Ovary (tissue), 7 donors: ENCODE measurements at regions not wholly inside any gene's neighbourhood (a gene's known extent, or its start where the extent isn't known, plus 50 kb on each side); places are given as distances from the start of the nearest gene placed in this dataset.

Experiments used
- DNase-seq, 5 donors: peaks; one replicate each; pipeline ENCODE4 v3.0.0-alpha.2; 2019 to 2020
- H3K27ac ChIP-seq, 2 donors: fragments of 200-600 bp; one replicate each; pipeline versions ENCODE4 v1.5.1 to v1.8.0; 2019 to 2022
- H3K27me3 ChIP-seq: fragments of 200-600 bp; one replicate; pipeline ENCODE4 v1.8.0; 2022
- H3K36me3 ChIP-seq: fragments of 200-600 bp; sonication (generic); one replicate; pipeline ENCODE4 v1.5.1; 2019
- H3K4me1 ChIP-seq: one replicate; pipeline ENCODE4 v1.8.1; 2013; ENCODE audit warnings: mild to moderate bottlenecking, moderate library complexity; ENCODE audit not compliant: insufficient read depth
- H3K4me3 ChIP-seq: fragments of 200-600 bp; sonication (generic); one replicate; pipeline ENCODE4 v1.5.1; 2017
- H3K9me3 ChIP-seq, 2 donors: fragments of 200-600 bp in 1 of 2; sonication (generic) in 1 of 2; one replicate each; pipeline versions ENCODE4 v1.5.1 to v1.8.1; 2013 to 2019; ENCODE audit warnings: mild to moderate bottlenecking in 1 of 2, moderate library complexity in 1 of 2
- EP300 ChIP-seq: sonication (generic); formaldehyde crosslinking; IDR thresholded peaks from one replicate; pipeline ENCODE4 v1.6.1; 2017; ENCODE audit warnings: antibody characterized with exemption
- POLR2A ChIP-seq: fragments of 450-650 bp; IDR thresholded peaks from one replicate; pipeline ENCODE4 v1.6.1; 2017; ENCODE audit warnings: antibody characterized with exemption, mild to moderate bottlenecking, moderate library complexity
- WGBS, 3 donors: extraction: QIAGEN DNeasy Blood & Tissue Kit in 1 of 3; methylation state at CpG; one replicate each; pipeline versions ENCODE4 v1.1.5 to v1.1.7; 2013 to 2017; 5-methylcytosine and 5-hydroxymethylcytosine counted together
- intact Hi-C, 4 donors: fragments of 100-400 bp; cut with DNase I; formaldehyde crosslinking; loops; one replicate each; pipeline versions ENCODE4 v1.11.0 to v1.15.1; 2022 to 2023
- TF ChIP-seq, protein P1 (sequence below), 3 donors: fragments of 450-650 bp in 2 of 3; fragments of 200-600 bp in 1 of 3; IDR thresholded peaks; one replicate each; pipeline versions ENCODE4 v1.5.1 to v1.8.0; 2016 to 2022; ENCODE audit warnings: antibody characterized with exemption in 3 of 3, mild to moderate bottlenecking in 1 of 3
- donor health status: DM: no; HTN: no; CAD: no; lungs with moderate emphysema.
- donor health status: DM: no; HTN: no; CAD: no.
- donor health status: Bipolar disorder and iron deficiency.
- donor health status: DM: no; HTN: no; CAD: no.
- donor health status: DM: yes; HTN: yes; CAD: no.

- Histone ChIP-seq H3K27ac (no peak overlapping the region), H3K9me3 (no peaks in the 10 kb centered on the region), H3K27me3 (peaks cover 2% of the 10 kb centered on the region), H3K4me1 (no peaks in the 10 kb centered on the region), H3K4me3 (no peak overlapping the region), H3K36me3 (no peaks in the 10 kb centered on the region)
- intact Hi-C loops = no loop called here
- DNase-seq = no peak
- WGBS, 3 donors = 60 to 68% (median 68%) methylated on average over 2 of the region's 2 CpGs
- TF ChIP-seq EP300 = no peak
- TF ChIP-seq POLR2A = no peak
- TF ChIP-seq, protein P1, sequence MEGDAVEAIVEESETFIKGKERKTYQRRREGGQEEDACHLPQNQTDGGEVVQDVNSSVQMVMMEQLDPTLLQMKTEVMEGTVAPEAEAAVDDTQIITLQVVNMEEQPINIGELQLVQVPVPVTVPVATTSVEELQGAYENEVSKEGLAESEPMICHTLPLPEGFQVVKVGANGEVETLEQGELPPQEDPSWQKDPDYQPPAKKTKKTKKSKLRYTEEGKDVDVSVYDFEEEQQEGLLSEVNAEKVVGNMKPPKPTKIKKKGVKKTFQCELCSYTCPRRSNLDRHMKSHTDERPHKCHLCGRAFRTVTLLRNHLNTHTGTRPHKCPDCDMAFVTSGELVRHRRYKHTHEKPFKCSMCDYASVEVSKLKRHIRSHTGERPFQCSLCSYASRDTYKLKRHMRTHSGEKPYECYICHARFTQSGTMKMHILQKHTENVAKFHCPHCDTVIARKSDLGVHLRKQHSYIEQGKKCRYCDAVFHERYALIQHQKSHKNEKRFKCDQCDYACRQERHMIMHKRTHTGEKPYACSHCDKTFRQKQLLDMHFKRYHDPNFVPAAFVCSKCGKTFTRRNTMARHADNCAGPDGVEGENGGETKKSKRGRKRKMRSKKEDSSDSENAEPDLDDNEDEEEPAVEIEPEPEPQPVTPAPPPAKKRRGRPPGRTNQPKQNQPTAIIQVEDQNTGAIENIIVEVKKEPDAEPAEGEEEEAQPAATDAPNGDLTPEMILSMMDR (IDR thresholded peaks at IDR 0.05) = no peak
These were observed 80.1 kb upstream of the SRD5A2 start for GRCh38 chr2:31660812-31661335.

DNA sequence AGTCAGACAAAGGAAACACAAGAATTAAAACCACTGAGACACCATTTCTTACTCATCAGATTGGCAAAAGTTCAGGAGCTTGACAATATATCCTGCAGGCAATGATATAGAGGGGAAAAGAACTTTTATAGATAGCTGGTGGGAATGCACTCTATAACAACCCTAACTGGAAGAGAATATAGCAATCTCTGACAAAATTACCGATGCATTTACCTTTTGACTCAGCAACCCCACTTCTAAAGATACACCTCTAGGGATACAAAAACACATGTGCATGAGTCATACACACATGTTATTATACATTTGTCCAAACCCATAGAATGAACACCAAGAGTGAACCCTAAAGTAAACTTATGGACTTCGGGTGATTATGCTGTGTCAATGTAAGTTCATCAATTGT lies 79.4 kb upstream of the SRD5A2 start:
- H3K27ac ChIP-seq = no peak overlapping the region
- WGBS, 3 donors = 83 to 87% (median 86%) methylated on average over 2 of the region's 2 CpGs
- H3K4me1 ChIP-seq = no peaks in the 10 kb centered on the region
- intact Hi-C loops = no loop called here
- no peaks in the 10 kb centered on the region for H3K36me3 ChIP-seq
- DNase-seq = no peak
- no peak for TF ChIP-seq POLR2A
- TF ChIP-seq EP300 = no peak
- TF ChIP-seq, protein P1 (IDR thresholded peaks at IDR 0.05) = no peak
- H3K4me3 ChIP-seq = no peak overlapping the region
- peaks cover 2% of the 10 kb centered on the region for H3K27me3 ChIP-seq
- no peaks in the 10 kb centered on the region for H3K9me3 ChIP-seq

- Histone ChIP-seq H3K4me1 (no peaks in the 10 kb centered on the region), H3K27me3 (no peaks in the 10 kb centered on the region), H3K36me3 (no peaks in the 10 kb centered on the region), H3K9me3 (peaks cover 0 to 3% of the 10 kb centered on the region in 2 donors), H3K27ac (no peak overlapping the region), H3K4me3 (no peak overlapping the region)
- WGBS, 3 donors = 52 to 55% (median 55%) methylated on average over 2 of the region's 2 CpGs
- TF ChIP-seq POLR2A = no peak
- TF ChIP-seq, protein P1 (IDR thresholded peaks at IDR 0.05) = no peak
- intact Hi-C loops = no loop called here
- no peak for DNase-seq
These were observed 73.5 kb upstream of the SRD5A2 start for GRCh38 chr2:31654241-31654640.

GRCh38 chr2:31651736-31652135 lies 71.0 kb upstream of the SRD5A2 start:
- no peak for DNase-seq
- intact Hi-C loops = no loop called here
- Histone ChIP-seq H3K4me3 (no peak overlapping the region), H3K36me3 (no peaks in the 10 kb centered on the region), H3K27me3 (no peaks in the 10 kb centered on the region), H3K27ac (no peak overlapping the region), H3K4me1 (no peaks in the 10 kb centered on the region), H3K9me3 (peaks cover 0 to 3% of the 10 kb centered on the region in 2 donors)
- WGBS, 3 donors = 89 to 94% (median 91%) methylated on average over 6 of the region's 6 CpGs
- TF ChIP-seq POLR2A (no peak), EP300 (no peak)
- TF ChIP-seq, protein P1 (IDR thresholded peaks at IDR 0.05) = no peak
